Chondrocyte (in vitro differentiated cells): ENCODE measurements at regions not wholly inside any gene's neighbourhood (a gene's known extent, or its start where the extent isn't known, plus 50 kb on each side); places are given as distances from the start of the nearest gene placed in this dataset.

ENCODE experiments used
- DNase-seq: peaks from one replicate; pipeline ENCODE4 v3.0.0; 2021; ENCODE audit warnings: mixed read lengths, low spot score
- H3K27ac Mint-ChIP-seq: one replicate; pipeline ENCODE4 v1.8.0; 2021; ENCODE audit warnings: mild to moderate bottlenecking, moderate library complexity, mixed read lengths; ENCODE audit not compliant: unreplicated experiment
- H3K27me3 Mint-ChIP-seq: 2 replicates; pipeline ENCODE4 v1.8.0; 2021; ENCODE audit warnings: low read depth, mixed read lengths
- H3K36me3 Mint-ChIP-seq: 2 replicates; pipeline ENCODE4 v1.8.0; 2021; ENCODE audit warnings: low read depth, mixed read lengths
- H3K4me1 Mint-ChIP-seq: 2 replicates; pipeline ENCODE4 v1.8.0; 2021; ENCODE audit warnings: low read depth, mild to moderate bottlenecking, mixed read lengths
- H3K4me3 Mint-ChIP-seq: one replicate; pipeline ENCODE4 v1.8.0; 2021; ENCODE audit warnings: mild to moderate bottlenecking, moderate library complexity, mixed read lengths; ENCODE audit not compliant: unreplicated experiment
- H3K9me3 Mint-ChIP-seq: 2 replicates; pipeline ENCODE4 v1.8.0; 2021; ENCODE audit warnings: low read depth, mixed read lengths
- TF ChIP-seq, protein P1 (sequence below): fragments of 200-600 bp; sonication (generic); IDR thresholded peaks from 2 replicates; pipeline ENCODE4 v1.5.0; 2021; ENCODE audit warnings: antibody characterized with exemption, mild to moderate bottlenecking, moderate library complexity

GRCh38 chr14:41071351-41071750 is 535.3 kb upstream of the LRFN5 start:
- TF ChIP-seq, protein P1, sequence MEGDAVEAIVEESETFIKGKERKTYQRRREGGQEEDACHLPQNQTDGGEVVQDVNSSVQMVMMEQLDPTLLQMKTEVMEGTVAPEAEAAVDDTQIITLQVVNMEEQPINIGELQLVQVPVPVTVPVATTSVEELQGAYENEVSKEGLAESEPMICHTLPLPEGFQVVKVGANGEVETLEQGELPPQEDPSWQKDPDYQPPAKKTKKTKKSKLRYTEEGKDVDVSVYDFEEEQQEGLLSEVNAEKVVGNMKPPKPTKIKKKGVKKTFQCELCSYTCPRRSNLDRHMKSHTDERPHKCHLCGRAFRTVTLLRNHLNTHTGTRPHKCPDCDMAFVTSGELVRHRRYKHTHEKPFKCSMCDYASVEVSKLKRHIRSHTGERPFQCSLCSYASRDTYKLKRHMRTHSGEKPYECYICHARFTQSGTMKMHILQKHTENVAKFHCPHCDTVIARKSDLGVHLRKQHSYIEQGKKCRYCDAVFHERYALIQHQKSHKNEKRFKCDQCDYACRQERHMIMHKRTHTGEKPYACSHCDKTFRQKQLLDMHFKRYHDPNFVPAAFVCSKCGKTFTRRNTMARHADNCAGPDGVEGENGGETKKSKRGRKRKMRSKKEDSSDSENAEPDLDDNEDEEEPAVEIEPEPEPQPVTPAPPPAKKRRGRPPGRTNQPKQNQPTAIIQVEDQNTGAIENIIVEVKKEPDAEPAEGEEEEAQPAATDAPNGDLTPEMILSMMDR = no peak
- no peaks in the 10 kb centered on the region for H3K36me3 Mint-ChIP-seq
- no peak for DNase-seq
- H3K27ac Mint-ChIP-seq = no peak overlapping the region
- no peaks in the 10 kb centered on the region for H3K4me1 Mint-ChIP-seq
- H3K27me3 Mint-ChIP-seq = no peaks in the 10 kb centered on the region
- no peak overlapping the region for H3K4me3 Mint-ChIP-seq
- H3K9me3 Mint-ChIP-seq = no peaks in the 10 kb centered on the region

- H3K36me3 Mint-ChIP-seq = no peaks in the 10 kb centered on the region
- no peak overlapping the region for H3K4me3 Mint-ChIP-seq
- no peak overlapping the region for H3K27ac Mint-ChIP-seq
- H3K4me1 Mint-ChIP-seq = peaks cover 4% of the 10 kb centered on the region
- no peak for DNase-seq
- no peaks in the 10 kb centered on the region for H3K9me3 Mint-ChIP-seq
- H3K27me3 Mint-ChIP-seq = no peaks in the 10 kb centered on the region
- TF ChIP-seq, protein P1 = no peak
Observed at GRCh38 chr14:41062826-41063225, 543.9 kb upstream of the LRFN5 start.

- no peaks in the 10 kb centered on the region for H3K9me3 Mint-ChIP-seq
- H3K4me3 Mint-ChIP-seq = no peak overlapping the region
- TF ChIP-seq, protein P1 = no peak
- no peak overlapping the region for H3K27ac Mint-ChIP-seq
- no peak for DNase-seq
- no peaks in the 10 kb centered on the region for H3K27me3 Mint-ChIP-seq
- H3K4me1 Mint-ChIP-seq = no peaks in the 10 kb centered on the region
- H3K36me3 Mint-ChIP-seq = no peaks in the 10 kb centered on the region
Observed at GRCh38 chr14:41055589-41055988, 551.1 kb upstream of the LRFN5 start.

- DNase-seq = no peak
- no peak overlapping the region for H3K27ac Mint-ChIP-seq
- H3K9me3 Mint-ChIP-seq = no peaks in the 10 kb centered on the region
- H3K36me3 Mint-ChIP-seq = no peaks in the 10 kb centered on the region
- H3K4me3 Mint-ChIP-seq = no peak overlapping the region
- TF ChIP-seq, protein P1 = no peak
- H3K4me1 Mint-ChIP-seq = no peaks in the 10 kb centered on the region
- H3K27me3 Mint-ChIP-seq = no peaks in the 10 kb centered on the region
Observed at GRCh38 chr14:41051801-41052200, 554.9 kb upstream of the LRFN5 start.

GRCh38 chr14:41047763-41048162 is 558.9 kb upstream of the LRFN5 start:
- H3K36me3 Mint-ChIP-seq = no peaks in the 10 kb centered on the region
- H3K27me3 Mint-ChIP-seq = no peaks in the 10 kb centered on the region
- H3K27ac Mint-ChIP-seq = no peak overlapping the region
- DNase-seq = no peak
- H3K9me3 Mint-ChIP-seq = no peaks in the 10 kb centered on the region
- no peaks in the 10 kb centered on the region for H3K4me1 Mint-ChIP-seq
- TF ChIP-seq, protein P1 = no peak
- no peak overlapping the region for H3K4me3 Mint-ChIP-seq
